MM.1S (cell line): ENCODE measurements at regions not wholly inside any gene's neighbourhood (a gene's known extent, or its start where the extent isn't known, plus 50 kb on each side); places are given as distances from the start of the nearest gene placed in this dataset.

ENCODE experiments used
- DNase-seq: peaks from one replicate; pipeline ENCODE4 v3.0.0-alpha.2; 2015
- H2AFZ ChIP-seq: fragments of 300-600 bp; sonication (generic); 2 replicates; pipeline ENCODE4 v1.6.0; 2016; ENCODE audit warnings: antibody characterized with exemption, low read length
- H3F3A ChIP-seq: fragments of 300-600 bp; sonication (generic); 2 replicates; pipeline ENCODE4 v1.6.1; 2016; ENCODE audit warnings: mild to moderate bottlenecking, antibody characterized with exemption, low read length, moderate library complexity, mixed read lengths; ENCODE audit not compliant: insufficient read depth
- H3K27ac ChIP-seq: fragments of 300-600 bp; sonication (generic); 2 replicates; pipeline ENCODE4 v1.5.1; 2016; ENCODE audit warnings: mild to moderate bottlenecking, low read length
- H3K27me3 ChIP-seq: fragments of 300-600 bp; sonication (generic); replicated peaks from 2 replicates; pipeline ENCODE4 v1.6.0; 2016; ENCODE audit warnings: low read length; ENCODE audit not compliant: insufficient read depth
- H3K36me3 ChIP-seq: fragments of 300-600 bp; sonication (generic); replicated peaks from 2 replicates; pipeline ENCODE4 v1.6.1; 2016; ENCODE audit warnings: mild to moderate bottlenecking, low read length, mixed read lengths; ENCODE audit not compliant: insufficient read depth
- H3K4me1 ChIP-seq: fragments of 300-600 bp; sonication (generic); 2 replicates; pipeline ENCODE4 v1.6.1; 2016; ENCODE audit warnings: low read length, mixed read lengths
- H3K4me2 ChIP-seq: fragments of 300-600 bp; sonication (generic); 2 replicates; pipeline ENCODE4 v1.6.0; 2016; ENCODE audit warnings: low read depth, low read length
- H3K4me3 ChIP-seq: fragments of 300-600 bp; sonication (generic); 2 replicates; pipeline ENCODE4 v1.5.1; 2016; ENCODE audit warnings: low read length, mixed read lengths
- H3K79me2 ChIP-seq: fragments of 300-600 bp; sonication (generic); 2 replicates; pipeline ENCODE4 v1.6.1; 2016; ENCODE audit warnings: mixed run types, low read length, mixed read lengths
- H3K9ac ChIP-seq: fragments of 300-600 bp; sonication (generic); 2 replicates; pipeline ENCODE4 v1.6.1; 2016; ENCODE audit warnings: low read length, mixed read lengths
- H3K9me2 ChIP-seq: fragments of 300-600 bp; sonication (generic); replicated peaks from 2 replicates; pipeline ENCODE4 v1.6.1; 2016; ENCODE audit warnings: mild to moderate bottlenecking, low read length, mixed read lengths; ENCODE audit not compliant: insufficient read depth
- H3K9me3 ChIP-seq: fragments of 300-600 bp; sonication (generic); replicated peaks from 2 replicates; pipeline ENCODE4 v1.6.1; 2016; ENCODE audit warnings: mild to moderate bottlenecking, low read length, mixed read lengths; ENCODE audit not compliant: insufficient read depth
- H4K20me1 ChIP-seq: fragments of 300-600 bp; sonication (generic); 2 replicates; pipeline ENCODE4 v1.6.1; 2016; ENCODE audit warnings: mild to moderate bottlenecking, low read length, moderate library complexity, mixed read lengths; ENCODE audit not compliant: insufficient read depth
- CTCF ChIP-seq: fragments of 300-600 bp; sonication (generic); IDR thresholded peaks from 2 replicates; pipeline ENCODE4 v1.5.1; 2016; ENCODE audit warnings: antibody characterized with exemption, low read length, mixed read lengths
- EZH2 ChIP-seq: fragments of 300-600 bp; sonication (generic); optimal IDR thresholded peaks from 2 replicates; pipeline ENCODE3; 2017; ENCODE audit warnings: low read depth, mild to moderate bottlenecking, antibody characterized with exemption, low read length, mixed read lengths
- EZH2phosphoT487 ChIP-seq: fragments of 300-600 bp; sonication (generic); IDR thresholded peaks from 2 replicates; pipeline ENCODE4 v1.6.1; 2018; ENCODE audit warnings: antibody characterized with exemption, low read length

GRCh38 chr12:30836656-30837445, 82.1 kb upstream of the CAPRIN2 start:
- TF ChIP-seq EZH2 (no peak), CTCF (no peak), EZH2phosphoT487 (no peak)
- H3K27me3 ChIP-seq = no peaks in the 10 kb centered on the region
- H3K4me2 ChIP-seq = no peak overlapping the region
- H3K4me1 ChIP-seq = peaks cover 27% of the 10 kb centered on the region
- no peaks in the 10 kb centered on the region for H3F3A ChIP-seq
- H3K9me2 ChIP-seq = no peaks in the 10 kb centered on the region
- H3K36me3 ChIP-seq = no peaks in the 10 kb centered on the region
- no peak for DNase-seq
- no peak overlapping the region for H3K27ac ChIP-seq
- H3K4me3 ChIP-seq = no peak overlapping the region
- H4K20me1 ChIP-seq = no peaks in the 10 kb centered on the region
- H3K79me2 ChIP-seq = no peaks in the 10 kb centered on the region
- H3K9me3 ChIP-seq = no peaks in the 10 kb centered on the region
- H2AFZ ChIP-seq = no peak overlapping the region
- H3K9ac ChIP-seq = no peak overlapping the region

DNA sequence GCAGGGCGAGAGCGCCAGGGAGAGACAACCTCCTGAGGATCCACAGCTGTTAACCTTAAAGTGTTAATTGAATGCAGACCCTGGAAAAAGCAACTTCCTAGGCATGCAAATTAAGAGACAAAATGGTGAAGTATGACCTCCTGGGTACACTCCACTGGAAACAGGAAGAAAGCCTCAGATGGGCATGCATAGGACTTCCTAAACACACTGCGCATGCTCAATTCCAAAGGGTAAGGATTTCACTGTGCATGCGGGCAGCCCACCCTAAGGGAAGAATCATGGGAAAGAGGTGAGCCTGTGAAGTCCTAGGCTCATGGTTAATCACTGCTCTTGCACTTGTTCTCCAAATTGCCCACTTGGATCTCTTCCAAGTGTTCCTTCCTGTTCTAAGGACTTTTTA, 80.5 kb upstream of the CAPRIN2 start:
- Histone ChIP-seq H3K4me1 (peaks cover 13% of the 10 kb centered on the region), H2AFZ (no peak overlapping the region), H3K9me2 (no peaks in the 10 kb centered on the region), H3K79me2 (no peaks in the 10 kb centered on the region), H3K36me3 (no peaks in the 10 kb centered on the region), H4K20me1 (no peaks in the 10 kb centered on the region), H3K27ac (no peak overlapping the region), H3K9me3 (no peaks in the 10 kb centered on the region), H3F3A (no peaks in the 10 kb centered on the region), H3K9ac (no peak overlapping the region), H3K4me2 (no peak overlapping the region), H3K4me3 (no peak overlapping the region), H3K27me3 (no peaks in the 10 kb centered on the region)
- no peak for DNase-seq
- TF ChIP-seq EZH2 = no peak
- TF ChIP-seq EZH2phosphoT487 = no peak
- TF ChIP-seq CTCF = no peak

DNA sequence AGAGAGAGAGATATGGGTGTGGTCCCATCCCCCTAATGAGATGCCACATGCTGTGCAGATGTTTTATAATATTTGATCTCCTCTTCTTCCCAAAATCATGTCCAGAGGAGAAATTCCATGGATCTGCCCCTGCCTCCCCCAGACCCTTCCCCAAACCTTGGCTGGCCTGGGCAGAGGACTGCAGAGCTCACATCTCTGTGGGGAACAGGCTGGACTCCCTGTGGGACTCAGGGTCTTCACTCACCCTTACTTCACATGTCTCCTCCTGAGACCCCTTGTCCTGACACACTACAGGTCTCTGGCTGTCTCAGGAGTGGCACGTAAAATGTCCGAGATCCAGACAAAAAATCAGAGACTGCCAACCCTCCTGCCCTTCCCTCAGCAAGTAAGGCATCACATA, 76.0 kb upstream of the CAPRIN2 start:
- no peak for DNase-seq
- Histone ChIP-seq H3K36me3 (no peaks in the 10 kb centered on the region), H3K9me3 (no peaks in the 10 kb centered on the region), H3K9me2 (no peaks in the 10 kb centered on the region), H3K4me1 (no peaks in the 10 kb centered on the region), H3F3A (no peaks in the 10 kb centered on the region), H3K4me2 (no peak overlapping the region), H2AFZ (no peak overlapping the region), H3K4me3 (no peak overlapping the region), H4K20me1 (no peaks in the 10 kb centered on the region), H3K9ac (no peak overlapping the region), H3K27ac (no peak overlapping the region), H3K79me2 (no peaks in the 10 kb centered on the region), H3K27me3 (no peaks in the 10 kb centered on the region)
- TF ChIP-seq EZH2 (no peak), EZH2phosphoT487 (no peak)

GRCh38 chr12:30829876-30830275, 75.1 kb upstream of the CAPRIN2 start:
- no peak overlapping the region for H3K27ac ChIP-seq
- no peaks in the 10 kb centered on the region for H3K27me3 ChIP-seq
- H3K9me3 ChIP-seq = no peaks in the 10 kb centered on the region
- H3K36me3 ChIP-seq = no peaks in the 10 kb centered on the region
- no peak for DNase-seq
- no peaks in the 10 kb centered on the region for H4K20me1 ChIP-seq
- no peak overlapping the region for H3K4me3 ChIP-seq
- no peak overlapping the region for H3K4me2 ChIP-seq
- H3F3A ChIP-seq = no peaks in the 10 kb centered on the region
- peaks cover 5% of the 10 kb centered on the region; the same call in 1 of the 2 replicates for H3K4me1 ChIP-seq
- no peak for TF ChIP-seq EZH2
- no peak for TF ChIP-seq EZH2phosphoT487
- TF ChIP-seq CTCF = no peak
- H3K9me2 ChIP-seq = no peaks in the 10 kb centered on the region
- H2AFZ ChIP-seq = no peak overlapping the region
- no peak overlapping the region for H3K9ac ChIP-seq
- H3K79me2 ChIP-seq = no peaks in the 10 kb centered on the region
